Naive thymus-derived CD8-positive, alpha-beta T cell (primary cell): ENCODE measurements at regions not wholly inside any gene's neighbourhood (a gene's known extent, or its start where the extent isn't known, plus 50 kb on each side); places are given as distances from the start of the nearest gene placed in this dataset.

Source experiments
- ATAC-seq, 2 donors: fragments of 150-1000 bp; cut with Tn5 transposase in 1 of 2; sonication (Bioruptor Pico), chemical (Tn5 transposase) in 1 of 2; 1 replicate in 1 of 2; 2 replicates in 1 of 2; pipeline ENCODE4 v1.10.0; 2021; ENCODE audit warnings: mild to moderate bottlenecking in 2 of 2, moderate library complexity in 2 of 2
- POLR2A ChIA-PET: fragments of 350-600 bp; sonication (Branson Sonifier 250); formaldehyde crosslinking; loops from one replicate; lab custom pipeline; 2021; ENCODE audit warnings: antibody characterized with exemption; lab: Charles Lee
- DNase-seq, 10 donors: peaks; one replicate each; pipeline versions ENCODE4 v3.0.0 to v3.0.0-alpha.2; 2020 to 2022
- H3K27ac Mint-ChIP-seq, 10 donors: one replicate each; pipeline ENCODE4 v1.8.0; 2020 to 2022; ENCODE audit warnings: mild to moderate bottlenecking in 10 of 10, mixed read lengths in 10 of 10, moderate library complexity in 4 of 10, inconsistent platforms in 1 of 10
- H3K27me3 Mint-ChIP-seq, 5 donors: one replicate each; pipeline ENCODE4 v1.8.0; 2021 to 2022; ENCODE audit warnings: mixed read lengths in 5 of 5
- H3K36me3 Mint-ChIP-seq, 3 donors: one replicate each; pipeline ENCODE4 v1.8.0; 2020 to 2022; ENCODE audit warnings: mixed read lengths in 3 of 3, mild to moderate bottlenecking in 2 of 3, inconsistent platforms in 1 of 3
- H3K4me1 Mint-ChIP-seq, 4 donors: one replicate each; pipeline ENCODE4 v1.8.0; 2021 to 2022; ENCODE audit warnings: mixed read lengths in 4 of 4
- H3K4me3 Mint-ChIP-seq, 10 donors: one replicate each; pipeline ENCODE4 v1.8.0; 2020 to 2022; ENCODE audit warnings: mild to moderate bottlenecking in 10 of 10, mixed read lengths in 10 of 10, moderate library complexity in 6 of 10, inconsistent platforms in 1 of 10
- H3K9me3 Mint-ChIP-seq, 9 donors: one replicate each; pipeline ENCODE4 v1.8.0; 2020 to 2022; ENCODE audit warnings: mixed read lengths in 9 of 9, mild to moderate bottlenecking in 3 of 9, inconsistent platforms in 1 of 9, moderate library complexity in 1 of 9

DNA sequence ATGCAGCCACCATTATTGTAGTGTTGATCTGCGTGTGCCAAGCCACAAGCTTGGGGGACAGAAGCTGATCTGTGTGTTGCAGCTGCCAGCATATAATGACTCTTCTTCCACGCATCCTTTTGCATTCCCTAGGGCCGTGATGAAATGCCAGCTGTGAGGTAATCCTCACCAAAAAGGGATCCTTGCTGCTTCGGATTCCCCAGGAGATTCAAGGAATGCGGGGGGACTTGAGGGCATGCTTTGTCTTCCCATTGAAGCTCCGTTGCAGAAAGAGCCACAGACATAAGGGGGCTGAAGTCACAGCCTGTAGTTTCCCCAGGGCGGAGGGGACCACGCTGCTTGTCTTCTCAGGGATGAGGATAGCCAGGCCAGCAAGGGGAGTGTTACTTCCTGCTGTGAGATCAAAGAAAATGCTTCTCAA lies 281.6 kb upstream of the FMN2 start:
- Mint-ChIP-seq H3K9me3 (no peaks in the 10 kb centered on the region), H3K36me3 (no peaks in the 10 kb centered on the region), H3K4me1 (peaks cover 9 to 19% (median 14%) of the 10 kb centered on the region in 4 donors), H3K4me3 (no peak overlapping the region), H3K27ac (no peak overlapping the region), H3K27me3 (no peaks in the 10 kb centered on the region)
- ATAC-seq (no peak), DNase-seq (no peak)
- POLR2A ChIA-PET: no interaction called here

DNA sequence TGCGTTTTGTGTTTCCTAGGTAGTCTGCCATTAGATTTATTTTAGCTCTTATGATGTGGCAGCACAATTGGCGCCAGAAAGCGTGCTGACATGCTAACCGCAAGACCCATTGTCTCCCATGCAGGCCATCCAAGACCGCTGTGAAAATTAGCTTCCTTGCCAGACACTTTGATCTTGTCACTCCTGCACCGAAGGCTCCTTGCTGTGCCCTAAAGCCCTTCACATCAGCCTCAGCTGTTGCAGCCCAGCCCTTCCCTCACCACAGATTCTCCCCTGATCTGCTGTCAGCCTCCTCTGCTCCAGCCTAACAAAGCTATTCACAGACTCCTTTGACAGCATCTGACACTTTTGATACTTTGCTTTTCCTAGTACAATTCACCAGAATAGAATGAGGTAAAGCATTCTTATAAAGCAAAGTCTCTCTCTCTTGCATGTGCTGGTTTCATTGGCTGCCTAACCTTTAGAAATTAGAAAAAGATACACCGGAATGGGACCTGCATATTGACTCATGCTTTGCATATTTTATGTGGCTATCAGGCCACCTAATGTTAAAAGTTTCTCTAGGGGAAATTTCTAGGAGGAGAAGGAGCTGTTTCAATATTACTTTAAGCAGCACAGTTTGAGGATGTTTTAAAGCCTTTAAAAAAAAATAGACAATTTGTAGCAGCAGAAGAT lies 280.3 kb upstream of the FMN2 start:
- ATAC-seq (no peak), DNase-seq (no peak)
- peaks cover 7 to 16% (median 10%) of the 10 kb centered on the region in 4 donors for H3K4me1 Mint-ChIP-seq
- H3K27ac Mint-ChIP-seq: no peak overlapping the region
- H3K4me3 Mint-ChIP-seq: no peak overlapping the region
- H3K9me3 Mint-ChIP-seq: no peaks in the 10 kb centered on the region
- H3K36me3 Mint-ChIP-seq: no peaks in the 10 kb centered on the region
- H3K27me3 Mint-ChIP-seq: no peaks in the 10 kb centered on the region
- POLR2A ChIA-PET: no interaction called here

DNA sequence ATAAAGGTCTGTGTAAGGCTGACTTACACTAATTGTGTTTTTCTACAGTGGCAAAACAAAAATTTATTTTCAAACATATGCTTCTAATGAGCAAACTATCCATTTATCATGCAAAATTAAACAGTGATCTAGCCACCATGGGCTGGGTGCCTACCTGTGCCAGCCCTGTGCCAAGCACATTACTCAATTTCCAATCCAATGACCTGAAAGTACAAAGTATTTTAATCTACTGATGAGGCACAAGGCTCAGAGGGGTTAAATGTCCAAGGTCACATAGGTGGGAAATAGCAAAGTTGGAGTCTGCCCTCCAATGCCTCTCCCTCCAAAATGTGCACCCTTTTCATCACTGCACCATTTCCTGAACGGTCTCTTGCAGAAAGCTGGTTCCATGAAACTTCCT lies 279.1 kb upstream of the FMN2 start:
- ATAC-seq (no peak), DNase-seq (no peak)
- Mint-ChIP-seq H3K4me3 (no peak overlapping the region), H3K27me3 (no peaks in the 10 kb centered on the region), H3K36me3 (no peaks in the 10 kb centered on the region), H3K4me1 (peaks cover 9 to 18% (median 9%) of the 10 kb centered on the region in 4 donors), H3K9me3 (no peaks in the 10 kb centered on the region), H3K27ac (no peak overlapping the region)
- POLR2A ChIA-PET: no interaction called here

GRCh38 chr1:239814306-239814881 lies 277.3 kb upstream of the FMN2 start:
- DNase-seq (no peak), ATAC-seq (peak in 1 of 2 donors; percentile 20)
- no peaks in the 10 kb centered on the region for H3K27me3 Mint-ChIP-seq
- POLR2A ChIA-PET: no interaction called here
- peak overlapping the region in 1 of 10 donors; percentile 53 for H3K27ac Mint-ChIP-seq
- H3K9me3 Mint-ChIP-seq: no peaks in the 10 kb centered on the region
- H3K4me1 Mint-ChIP-seq: peaks cover 9 to 18% (median 10%) of the 10 kb centered on the region in 4 donors
- no peaks in the 10 kb centered on the region for H3K36me3 Mint-ChIP-seq
- peak overlapping the region in 1 of 10 donors; percentile 32 for H3K4me3 Mint-ChIP-seq

DNA sequence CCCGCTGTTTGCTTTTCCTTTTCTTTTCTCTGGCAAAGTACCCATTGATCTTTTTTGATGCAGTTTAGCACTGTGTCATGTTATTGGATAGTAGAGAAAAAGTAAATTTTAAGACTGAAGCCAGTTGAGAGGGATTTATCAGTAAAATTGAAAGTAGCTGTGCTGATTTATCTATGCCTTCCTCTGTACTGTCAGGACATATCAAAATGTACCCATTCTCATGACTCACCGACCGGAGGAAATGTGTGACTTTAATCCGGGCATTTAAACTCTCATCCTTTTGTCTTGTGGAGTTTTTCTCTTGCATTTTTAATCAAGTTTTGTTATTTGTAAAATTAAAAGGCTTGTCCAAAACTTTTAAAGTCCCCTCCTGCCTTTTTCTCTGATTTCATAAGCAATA lies 276.6 kb upstream of the FMN2 start:
- DNase-seq (no peak), ATAC-seq (no peak)
- Mint-ChIP-seq H3K36me3 (no peaks in the 10 kb centered on the region), H3K27me3 (no peaks in the 10 kb centered on the region), H3K4me1 (peaks cover 8 to 18% (median 10%) of the 10 kb centered on the region in 4 donors), H3K9me3 (no peaks in the 10 kb centered on the region), H3K4me3 (no peak overlapping the region), H3K27ac (no peak overlapping the region)
- POLR2A ChIA-PET: no interaction called here

DNA sequence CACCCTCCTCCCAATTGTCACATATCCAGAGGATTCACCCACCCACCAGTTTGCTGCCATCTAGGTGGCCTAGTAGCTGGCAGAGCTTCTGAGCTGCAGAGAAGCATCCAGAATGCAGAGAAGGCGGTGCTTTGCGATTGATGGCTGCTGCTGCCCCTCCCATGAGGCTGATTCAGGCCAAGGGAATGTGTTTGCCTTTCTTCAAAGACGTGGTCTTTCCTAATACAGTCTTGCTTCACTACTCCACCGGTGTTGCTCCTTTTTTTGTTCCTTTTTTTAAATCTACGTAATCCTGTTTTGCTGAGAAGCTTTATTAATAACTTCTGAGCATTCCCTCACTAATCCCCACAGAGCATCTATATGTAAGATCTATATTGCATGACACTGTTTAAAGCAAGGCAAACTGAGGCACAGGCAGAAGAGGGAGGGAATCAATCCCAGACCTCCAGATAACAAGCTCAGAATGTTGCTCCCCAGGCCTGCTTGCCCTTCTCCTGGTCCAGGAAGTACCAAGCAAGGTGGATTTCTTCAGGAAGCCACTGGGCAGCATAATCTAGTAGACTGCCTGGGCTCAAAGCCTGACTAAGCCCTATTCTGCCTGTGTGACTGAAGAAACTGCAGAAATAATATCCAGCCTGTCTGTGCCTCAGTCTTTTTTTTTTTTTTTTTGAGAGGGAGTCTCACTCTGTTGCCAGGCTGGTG lies 275.5 kb upstream of the FMN2 start:
- Mint-ChIP-seq H3K27ac (no peak overlapping the region), H3K4me1 (peaks cover 2 to 14% (median 7%) of the 10 kb centered on the region in 4 donors), H3K27me3 (no peaks in the 10 kb centered on the region), H3K36me3 (no peaks in the 10 kb centered on the region), H3K9me3 (no peaks in the 10 kb centered on the region), H3K4me3 (no peak overlapping the region)
- DNase-seq (no peak), ATAC-seq (no peak)
- POLR2A ChIA-PET: interaction anchor here (0.9 kb wide), 1 partner anchor 8 kb away, joined by 5 read pairs; no protein-coding TSS in a partner anchor

- Mint-ChIP-seq H3K27me3 (no peaks in the 10 kb centered on the region), H3K27ac (no peak overlapping the region), H3K4me1 (peaks cover 0 to 12% (median 4%) of the 10 kb centered on the region in 4 donors), H3K36me3 (no peaks in the 10 kb centered on the region), H3K9me3 (no peaks in the 10 kb centered on the region), H3K4me3 (no peak overlapping the region)
- no peak for DNase-seq
- ATAC-seq: no peak
- POLR2A ChIA-PET: interaction anchor here (0.9 kb wide), 1 partner anchor 9 kb away, joined by 5 read pairs; no protein-coding TSS in a partner anchor
These were observed 274.4 kb upstream of the FMN2 start for GRCh38 chr1:239817276-239817675.

DNA sequence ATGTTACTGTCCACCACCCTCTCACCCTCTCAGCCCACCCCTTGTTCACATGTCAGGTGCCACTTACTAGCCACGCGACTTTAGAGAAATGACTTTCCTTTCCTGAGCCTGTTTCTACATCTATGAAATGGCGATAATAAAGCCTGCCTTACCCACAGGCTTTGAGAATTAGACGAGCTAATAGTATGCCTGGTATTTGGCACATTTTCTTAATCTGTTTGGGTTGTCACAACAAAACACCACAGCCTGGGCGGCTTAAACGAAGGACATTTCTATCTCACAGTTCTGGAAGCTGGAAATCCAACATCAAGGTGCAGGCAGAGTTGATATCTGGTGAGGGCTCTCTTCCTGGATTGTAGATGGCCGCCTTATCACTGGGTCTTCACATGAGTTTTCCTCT lies 273.9 kb upstream of the FMN2 start:
- H3K4me3 Mint-ChIP-seq: no peak overlapping the region
- H3K9me3 Mint-ChIP-seq: no peaks in the 10 kb centered on the region
- no peak for DNase-seq
- POLR2A ChIA-PET: no interaction called here
- no peaks in the 10 kb centered on the region for H3K27me3 Mint-ChIP-seq
- H3K4me1 Mint-ChIP-seq: peaks cover 0 to 12% (median 4%) of the 10 kb centered on the region in 4 donors
- no peaks in the 10 kb centered on the region for H3K36me3 Mint-ChIP-seq
- H3K27ac Mint-ChIP-seq: peak overlapping the region in 1 of 10 donors; percentile 5
- no peak for ATAC-seq

DNA sequence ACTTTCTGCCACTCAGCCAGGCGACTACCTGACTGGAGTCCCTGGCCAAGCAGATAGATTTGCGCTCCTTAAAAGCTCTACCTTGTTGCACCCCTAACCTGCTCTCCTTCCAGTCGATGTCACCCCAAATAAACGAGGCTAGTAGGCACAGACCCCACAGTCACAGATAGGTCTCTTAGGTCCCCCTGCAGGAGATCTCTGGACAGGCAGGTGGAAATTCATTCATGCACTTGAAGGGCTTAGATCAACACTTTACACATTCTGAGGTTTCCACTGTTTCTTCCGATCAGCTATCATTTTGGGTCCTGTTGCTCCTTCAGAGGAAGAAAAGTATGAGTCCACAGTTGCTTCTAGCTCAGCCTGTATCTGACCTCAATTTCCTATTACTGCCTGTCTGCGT lies 272.6 kb upstream of the FMN2 start:
- peak overlapping the region in 2 of 10 donors; percentile 50 to 58 for H3K27ac Mint-ChIP-seq
- DNase-seq: peak in 2 of 10 donors; percentile 13 to 14

DNA sequence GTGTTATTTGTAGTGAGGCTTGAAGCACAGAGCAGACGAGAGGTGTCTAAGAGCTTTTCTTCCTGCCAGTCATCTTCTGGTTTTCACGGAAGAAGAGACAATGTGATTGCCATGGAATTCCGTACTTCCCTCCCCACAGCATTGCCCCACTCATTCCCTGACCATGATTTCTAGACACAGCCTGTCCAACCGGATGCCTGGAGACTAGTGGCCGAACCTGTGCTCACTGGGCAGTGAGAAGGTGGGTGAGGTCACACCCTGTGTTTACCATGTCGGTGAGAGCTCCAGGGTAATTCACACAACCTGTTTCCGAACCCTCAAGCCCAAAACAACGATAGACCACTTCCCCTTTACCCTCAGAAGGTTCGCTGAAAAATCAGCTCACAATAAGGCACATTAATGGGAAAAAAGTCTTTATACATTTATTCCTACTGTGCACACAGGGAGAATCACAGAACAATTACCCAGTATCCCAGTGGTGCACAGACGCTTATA lies 271.9 kb upstream of the FMN2 start:
- Mint-ChIP-seq H3K4me3 (no peak overlapping the region), H3K36me3 (no peaks in the 10 kb centered on the region), H3K4me1 (peaks cover 0 to 7% (median 2%) of the 10 kb centered on the region in 4 donors), H3K27ac (no peak overlapping the region), H3K27me3 (no peaks in the 10 kb centered on the region), H3K9me3 (no peaks in the 10 kb centered on the region)
- POLR2A ChIA-PET: no interaction called here
- ATAC-seq: no peak
- DNase-seq: no peak

More for the DNA sequence above, 272.6 kb upstream of the FMN2 start:
- H3K9me3 Mint-ChIP-seq: no peaks in the 10 kb centered on the region
- no peak overlapping the region for H3K4me3 Mint-ChIP-seq
- no peaks in the 10 kb centered on the region for H3K36me3 Mint-ChIP-seq
- POLR2A ChIA-PET: no interaction called here
- no peaks in the 10 kb centered on the region for H3K27me3 Mint-ChIP-seq
- peaks cover 0 to 12% (median 3%) of the 10 kb centered on the region in 4 donors for H3K4me1 Mint-ChIP-seq
- no peak for ATAC-seq

DNA sequence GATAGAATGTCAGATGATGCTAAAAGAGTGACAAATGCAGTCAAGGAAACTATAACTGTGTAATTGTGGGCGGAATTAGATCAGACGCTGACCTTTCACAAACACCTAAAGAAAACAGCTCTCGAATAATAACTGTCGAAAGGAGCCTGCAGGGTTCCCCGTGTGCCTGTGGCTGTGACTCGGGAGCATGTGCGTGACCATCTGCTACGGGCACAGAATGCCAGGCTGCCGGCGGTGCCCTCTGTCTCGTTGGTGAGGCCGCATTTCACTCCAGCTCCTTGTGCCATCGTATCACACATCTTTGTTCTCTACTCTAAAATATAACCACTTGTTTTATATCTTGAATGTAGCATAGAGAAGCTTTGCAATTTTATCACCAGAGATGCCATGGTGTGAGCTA lies 267.8 kb upstream of the FMN2 start:
- peaks cover 0 to 1% (median 0%) of the 10 kb centered on the region in 4 donors for H3K4me1 Mint-ChIP-seq
- no peak overlapping the region for H3K4me3 Mint-ChIP-seq
- DNase-seq: no peak
- H3K9me3 Mint-ChIP-seq: no peaks in the 10 kb centered on the region
- POLR2A ChIA-PET: no interaction called here
- H3K27me3 Mint-ChIP-seq: no peaks in the 10 kb centered on the region
- H3K36me3 Mint-ChIP-seq: no peaks in the 10 kb centered on the region
- H3K27ac Mint-ChIP-seq: no peak overlapping the region
- no peak for ATAC-seq

DNA sequence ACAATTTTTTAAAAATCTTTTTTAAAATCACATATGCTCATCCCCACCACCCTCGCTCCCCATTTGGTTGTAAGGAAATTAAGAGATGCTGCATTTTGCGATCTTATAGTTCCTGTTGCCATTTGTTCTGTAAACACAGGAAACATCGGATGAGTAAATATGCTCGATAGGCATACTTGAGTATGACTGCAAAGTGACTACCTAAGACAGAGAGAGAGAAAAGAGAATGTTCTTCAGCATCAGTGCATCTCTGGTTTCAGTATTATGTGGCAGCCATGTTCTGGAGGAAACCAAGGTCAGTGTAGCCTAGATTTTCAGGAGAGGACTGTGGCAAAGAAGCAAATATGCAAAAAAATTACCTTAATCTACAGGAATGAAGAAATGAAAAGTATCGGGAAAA lies 265.5 kb upstream of the FMN2 start:
- Mint-ChIP-seq H3K27ac (no peak overlapping the region), H3K36me3 (no peaks in the 10 kb centered on the region), H3K4me3 (no peak overlapping the region), H3K4me1 (no peaks in the 10 kb centered on the region), H3K27me3 (no peaks in the 10 kb centered on the region), H3K9me3 (no peaks in the 10 kb centered on the region)
- POLR2A ChIA-PET: no interaction called here
- ATAC-seq: no peak
- no peak for DNase-seq

GRCh38 chr1:239826736-239827135 lies 264.9 kb upstream of the FMN2 start:
- Mint-ChIP-seq H3K9me3 (no peaks in the 10 kb centered on the region), H3K36me3 (no peaks in the 10 kb centered on the region), H3K27me3 (no peaks in the 10 kb centered on the region), H3K4me3 (no peak overlapping the region), H3K4me1 (no peaks in the 10 kb centered on the region), H3K27ac (no peak overlapping the region)
- POLR2A ChIA-PET: no interaction called here
- ATAC-seq (no peak), DNase-seq (no peak)
